B cell (primary cell): ENCODE measurements at regions not wholly inside any gene's neighbourhood (a gene's known extent, or its start where the extent isn't known, plus 50 kb on each side); places are given as distances from the start of the nearest gene placed in this dataset.

ENCODE experiments used
- ATAC-seq: fragments of 200-7000 bp; cut with Tn5 transposase; one replicate; pipeline ENCODE4 v1.10.0; 2021; ENCODE audit warnings: low read depth, mild to moderate bottlenecking, moderate number of reproducible peaks, moderate library complexity
- CTCF ChIA-PET: fragments of 350-600 bp; sonication (Branson Sonifier 250); formaldehyde crosslinking; loops from one replicate; lab custom pipeline; 2021; ENCODE audit warnings: antibody characterized with exemption, inconsistent platforms; lab: Charles Lee
- POLR2A ChIA-PET: fragments of 350-600 bp; sonication (Branson Sonifier 250); formaldehyde crosslinking; loops from one replicate; lab custom pipeline; 2021; ENCODE audit warnings: antibody characterized with exemption; lab: Charles Lee
- DNase-seq: peaks from one replicate; pipeline ENCODE4 v3.0.0; 2013
- H2AFZ ChIP-seq: 2 replicates; pipeline ENCODE4 v1.6.1; 2012; ENCODE audit warnings: mild to moderate bottlenecking, low read depth, low read length; ENCODE audit not compliant: insufficient read depth, poor library complexity, severe bottlenecking
- H3K27ac ChIP-seq, 2 donors: 1 replicate in 1 of 2; 2 replicates in 1 of 2; pipeline ENCODE4 v1.5.1; 2012 to 2013; ENCODE audit warnings: low read length in 2 of 2, mild to moderate bottlenecking in 2 of 2, moderate library complexity in 1 of 2
- H3K27me3 ChIP-seq, 4 experiments: fragments of 200-600 bp in 1 of 4; sonication (generic) in 1 of 4; replicated peaks in 1 of 4; 1 replicate in 2 of 4; 2 replicates in 2 of 4; pipeline versions ENCODE4 v1.6.1 to v1.7.0; 2013 to 2016; ENCODE audit warnings: low read length in 3 of 4, mild to moderate bottlenecking in 2 of 4, mixed read lengths in 1 of 4, moderate library complexity in 1 of 4; ENCODE audit not compliant: insufficient read depth in 4 of 4, control insufficient read depth in 3 of 4; ENCODE audit errors: control extremely low read depth in 1 of 4
- H3K36me3 ChIP-seq, 2 experiments: replicated peaks in 1 of 2; 1 replicate in 1 of 2; 2 replicates in 1 of 2; pipeline versions ENCODE4 v1.6.1 to v1.7.1; 2013; ENCODE audit warnings: low read length in 1 of 2; ENCODE audit not compliant: insufficient read depth in 2 of 2, control insufficient read depth in 1 of 2; ENCODE audit errors: control extremely low read depth in 1 of 2, extremely low read depth in 1 of 2
- H3K4me1 ChIP-seq, 2 donors: fragments of 200-600 bp in 1 of 2; sonication (generic) in 1 of 2; 1 replicate in 1 of 2; 2 replicates in 1 of 2; pipeline versions ENCODE4 v1.5.1 to v1.6.1; 2013 to 2017; ENCODE audit warnings: low read length in 2 of 2; ENCODE audit not compliant: control insufficient read depth in 2 of 2, insufficient read depth in 2 of 2
- H3K4me2 ChIP-seq: replicated peaks from 2 replicates; pipeline ENCODE3; 2012; ENCODE audit warnings: mild to moderate bottlenecking, low read depth, low read length; ENCODE audit not compliant: poor library complexity, severe bottlenecking
- H3K4me3 ChIP-seq, 5 experiments: fragments of 200-600 bp in 1 of 5; sonication (generic) in 1 of 5; 1 replicate in 3 of 5; 2 replicates in 2 of 5; pipeline versions ENCODE4 v1.5.1 to v1.7.0; 2011 to 2016; ENCODE audit warnings: low read length in 4 of 5, mild to moderate bottlenecking in 4 of 5, low read depth in 2 of 5, control low read depth in 1 of 5, moderate library complexity in 1 of 5; ENCODE audit not compliant: insufficient read depth in 1 of 5; ENCODE audit errors: control extremely low read depth in 1 of 5, extremely low read depth in 1 of 5
- H3K79me2 ChIP-seq: fragments of 200-600 bp; sonication (generic); one replicate; pipeline ENCODE4 v1.6.0; 2016; ENCODE audit warnings: low read length; ENCODE audit not compliant: control insufficient read depth, insufficient read depth
- H3K9ac ChIP-seq: fragments of 200-600 bp; sonication (generic); 2 replicates; pipeline ENCODE4 v1.6.1; 2017; ENCODE audit warnings: mild to moderate bottlenecking, low read length, moderate library complexity
- H3K9me3 ChIP-seq, 3 donors: one replicate each; pipeline versions ENCODE4 v1.6.1 to v1.7.1; 2013; ENCODE audit warnings: low read length in 2 of 3; ENCODE audit not compliant: control insufficient read depth in 2 of 3, insufficient read depth in 1 of 3; ENCODE audit errors: control extremely low read depth in 1 of 3
- H4K20me1 ChIP-seq: 2 replicates; pipeline ENCODE4 v1.6.0; 2012; ENCODE audit warnings: mild to moderate bottlenecking, low read length; ENCODE audit not compliant: insufficient read depth, control insufficient read depth, poor library complexity, severe bottlenecking
- H3K27ac Mint-ChIP-seq: one replicate; pipeline ENCODE4 v1.8.0; 2021; ENCODE audit warnings: mixed read lengths
- H3K27me3 Mint-ChIP-seq: one replicate; pipeline ENCODE4 v1.8.0; 2021; ENCODE audit warnings: mixed read lengths
- H3K4me1 Mint-ChIP-seq: one replicate; pipeline ENCODE4 v1.8.0; 2021; ENCODE audit warnings: mixed read lengths
- H3K4me3 Mint-ChIP-seq: one replicate; pipeline ENCODE4 v1.8.0; 2021; ENCODE audit warnings: mixed read lengths
- H3K9me3 Mint-ChIP-seq: one replicate; pipeline ENCODE4 v1.8.0; 2022; ENCODE audit warnings: mixed read lengths; ENCODE audit not compliant: insufficient read depth
- CTCF ChIP-seq: fragments of 200-600 bp; IDR thresholded peaks from one replicate; pipeline ENCODE4 v1.8.0; 2022; ENCODE audit warnings: antibody characterized with exemption, mild to moderate bottlenecking
- EZH2 ChIP-seq: IDR thresholded peaks from 2 replicates; pipeline ENCODE4 v1.6.1; 2012; ENCODE audit warnings: borderline replicate concordance, low read depth, mild to moderate bottlenecking, moderate library complexity, low read length; ENCODE audit not compliant: insufficient read depth, poor library complexity, severe bottlenecking
- WGBS: methylation state at CpG from one replicate; pipeline ENCODE4 v1.1.5; 2013; ENCODE audit warnings: missing lambda C conversion rate; ENCODE audit not compliant: insufficient coverage; 5-methylcytosine and 5-hydroxymethylcytosine counted together
- intact Hi-C: fragments of 100-400 bp; cut with micrococcal nuclease; formaldehyde crosslinking; loops from one replicate; pipeline ENCODE4 v1.10.0; 2022

- ChIA-PET CTCF (no interaction called here), POLR2A (no interaction called here)
- Histone ChIP-seq H3K27me3 (peaks cover 0 to 4% (median 0%) of the 10 kb centered on the region in 4 experiments), H3K9ac (no peak overlapping the region), H2AFZ (no peak overlapping the region), H3K79me2 (no peaks in the 10 kb centered on the region), H3K4me2 (no peak overlapping the region), H4K20me1 (no peaks in the 10 kb centered on the region), H3K27ac (no peak overlapping the region), H3K9me3 (peaks cover 0 to 18% (median 0%) of the 10 kb centered on the region in 3 donors), H3K4me1 (peaks cover 0 to 5% of the 10 kb centered on the region in 2 donors), H3K36me3 (no peaks in the 10 kb centered on the region), H3K4me3 (no peak overlapping the region)
- TF ChIP-seq CTCF (no peak), EZH2 (no peak)
- intact Hi-C loops: no loop called here
- peaks cover 17% of the 10 kb centered on the region for H3K27me3 Mint-ChIP-seq
- H3K27ac Mint-ChIP-seq: no peak overlapping the region
- DNase-seq (peak; percentile 15), ATAC-seq (no peak)
- H3K4me1 Mint-ChIP-seq: peaks cover 3% of the 10 kb centered on the region
- 51% methylated on average over 9 of the region's 13 CpGs for WGBS
- H3K4me3 Mint-ChIP-seq: no peak overlapping the region
- H3K9me3 Mint-ChIP-seq: no peaks in the 10 kb centered on the region
Measured at GRCh38 chr2:8134985-8135682, 546.7 kb upstream of the ID2 start.

- CTCF ChIA-PET: no interaction called here
Measured at GRCh38 chr2:8137801-8138200, 544.1 kb upstream of the ID2 start.

More at GRCh38 chr2:8137801-8138200, 544.1 kb upstream of the ID2 start:
- Histone ChIP-seq H3K27me3 (peaks cover 0 to 4% (median 0%) of the 10 kb centered on the region in 4 experiments), H4K20me1 (no peaks in the 10 kb centered on the region), H2AFZ (no peak overlapping the region), H3K4me3 (no peak overlapping the region), H3K4me2 (no peak overlapping the region), H3K9ac (no peak overlapping the region), H3K27ac (no peak overlapping the region), H3K36me3 (no peaks in the 10 kb centered on the region), H3K4me1 (peaks cover 0 to 5% of the 10 kb centered on the region in 2 donors), H3K9me3 (peaks cover 0 to 13% (median 0%) of the 10 kb centered on the region in 3 donors), H3K79me2 (no peaks in the 10 kb centered on the region)
- H3K9me3 Mint-ChIP-seq: no peaks in the 10 kb centered on the region
- no peak for ATAC-seq
- POLR2A ChIA-PET: no interaction called here
- H3K4me1 Mint-ChIP-seq: peaks cover 3% of the 10 kb centered on the region
- TF ChIP-seq CTCF: no peak
- no peak for TF ChIP-seq EZH2
- H3K27me3 Mint-ChIP-seq: peaks cover 25% of the 10 kb centered on the region
- no peak overlapping the region for H3K4me3 Mint-ChIP-seq
- H3K27ac Mint-ChIP-seq: no peak overlapping the region
- intact Hi-C loops: no loop called here
- 65% methylated on average over 6 of the region's 7 CpGs for WGBS
- DNase-seq: no peak
